HG03039 (cell line): ENCODE measurements at regions not wholly inside any gene's neighbourhood (a gene's known extent, or its start where the extent isn't known, plus 50 kb on each side); places are given as distances from the start of the nearest gene placed in this dataset.

Experiments
- ATAC-seq: cut with Tn5 transposase; IDR thresholded peaks from one replicate; pipeline ENCODE4 v1.9.1; 2021; ENCODE audit warnings: mild to moderate bottlenecking, moderate library complexity; ENCODE audit not compliant: unreplicated experiment

DNA sequence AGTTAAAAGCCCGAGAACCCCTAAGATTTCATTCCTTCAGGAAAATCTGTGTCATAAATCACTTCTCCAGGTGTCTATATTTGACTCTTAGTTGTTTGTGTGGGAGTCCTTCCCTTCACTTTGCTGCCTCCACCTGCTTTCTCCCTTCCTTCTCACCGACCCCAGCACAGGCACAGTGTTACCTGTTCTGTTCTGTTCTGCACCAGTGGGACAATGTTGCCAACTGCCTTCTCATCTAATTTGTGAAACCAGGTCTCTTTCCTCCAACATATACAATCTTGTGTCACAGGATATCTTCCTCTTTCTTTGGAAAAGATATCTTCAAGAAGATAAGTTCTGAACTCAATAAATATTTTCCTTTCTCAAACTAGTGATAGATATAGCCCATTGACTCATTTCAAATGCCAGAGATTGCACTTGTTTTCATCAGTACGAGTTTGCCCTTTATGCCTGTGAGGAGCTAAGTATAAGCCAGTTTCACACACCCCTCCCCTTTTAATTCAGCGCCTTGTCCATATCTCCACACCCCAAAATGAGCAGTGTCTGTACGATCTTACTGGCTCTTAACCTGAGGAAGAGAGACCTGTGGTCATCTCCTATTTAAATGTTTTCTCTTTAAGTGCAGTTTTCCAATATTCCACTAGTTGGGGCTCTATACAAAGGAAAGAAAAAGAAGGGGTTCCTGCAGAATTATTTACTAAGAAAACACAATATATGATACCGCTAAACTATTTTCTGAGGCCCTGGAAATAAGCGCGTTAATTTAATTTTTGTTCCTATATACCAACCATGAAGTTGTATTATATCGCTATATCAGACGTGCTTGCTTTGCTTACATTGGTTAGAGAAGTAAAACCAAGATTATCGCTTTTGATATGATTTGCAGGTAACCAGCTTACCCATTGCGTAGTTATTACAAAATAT lies 81.6 kb upstream of the PREP start:
- no peak for ATAC-seq

DNA sequence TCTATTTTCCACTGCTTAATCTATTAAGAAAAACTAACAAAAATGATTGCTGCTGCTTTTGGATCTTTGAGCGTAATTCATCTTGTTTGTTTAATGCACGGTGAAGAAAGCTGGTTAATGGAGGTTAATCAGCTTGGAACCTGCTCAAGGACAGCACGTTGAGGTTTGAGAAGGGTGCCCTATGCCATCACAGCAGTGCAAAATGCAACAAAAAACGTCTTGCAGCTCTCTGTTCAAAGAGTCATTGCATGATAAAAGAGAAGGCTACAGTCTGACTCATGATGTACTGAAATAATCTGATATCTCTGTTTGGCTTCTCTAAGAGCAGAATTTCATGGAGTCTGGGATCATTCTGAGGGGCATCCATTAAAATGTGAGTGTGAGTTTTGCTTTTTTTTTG lies 80.6 kb upstream of the PREP start:
- ATAC-seq: no peak

DNA sequence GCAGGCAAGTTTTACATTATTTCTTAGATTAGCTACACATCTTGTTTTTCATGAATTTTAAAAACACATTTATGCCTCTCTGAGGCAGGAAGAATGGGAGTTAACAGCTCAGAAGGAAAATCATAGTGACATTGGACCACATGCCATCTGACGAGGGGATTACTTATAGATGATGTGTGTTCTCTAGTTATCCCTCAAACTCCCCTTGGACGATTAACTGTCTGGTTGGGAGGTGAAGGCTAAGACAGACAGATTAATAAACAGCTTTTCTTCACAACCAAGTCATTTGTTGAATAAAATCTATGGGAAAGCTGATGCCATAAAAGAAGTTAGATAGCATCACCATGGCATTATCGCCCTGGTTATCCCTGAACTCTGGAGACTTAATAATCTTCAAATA lies 80.0 kb upstream of the PREP start:
- no peak for ATAC-seq

DNA sequence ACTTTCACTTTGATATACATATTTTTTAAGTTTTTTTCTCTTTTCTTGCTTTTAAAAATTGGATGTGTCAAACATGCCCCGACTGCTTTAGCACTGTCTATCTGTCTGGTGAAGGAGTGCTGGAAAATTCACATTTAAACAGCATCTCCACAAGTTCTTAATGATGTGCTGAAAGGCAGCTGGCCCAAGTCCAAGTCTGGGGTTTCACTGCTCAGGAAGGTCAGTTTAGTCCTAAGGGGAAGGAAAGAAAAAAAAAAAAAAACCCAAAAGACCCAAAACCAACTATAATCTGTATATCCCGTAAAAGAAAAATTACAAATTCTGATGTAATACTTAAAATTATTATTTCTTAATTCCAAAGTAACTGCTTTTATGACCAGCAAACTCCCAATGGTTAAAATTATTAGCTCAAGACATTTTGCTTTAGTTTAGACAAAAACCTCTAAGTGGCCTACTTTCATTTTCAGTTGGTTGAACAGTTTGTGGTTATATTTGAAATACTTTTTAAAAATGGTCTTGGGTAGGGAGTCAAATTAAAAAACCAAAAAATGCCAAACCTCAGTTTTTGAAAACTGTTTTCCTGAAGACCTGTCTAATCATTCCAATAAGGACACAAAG lies 79.5 kb upstream of the PREP start:
- no peak for ATAC-seq

DNA sequence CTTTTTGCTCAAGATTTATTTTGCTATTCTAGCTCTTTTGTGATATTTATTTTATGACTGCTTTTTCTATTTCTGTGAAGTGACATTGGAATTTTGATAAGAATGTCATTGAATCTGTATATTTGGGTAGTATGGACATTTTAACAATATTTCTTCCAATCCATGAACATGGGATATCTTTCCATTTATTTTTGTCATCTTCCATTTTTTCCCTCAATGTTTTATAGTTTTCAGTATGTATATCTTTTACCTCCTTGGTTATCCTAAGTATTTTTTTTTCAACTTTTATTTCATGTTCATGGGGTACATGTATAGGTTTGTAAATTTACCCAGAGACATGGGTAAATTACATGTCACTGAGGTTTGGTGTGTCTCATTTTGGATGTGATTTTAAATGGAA lies 74.1 kb upstream of the PREP start:
- ATAC-seq: no peak

DNA sequence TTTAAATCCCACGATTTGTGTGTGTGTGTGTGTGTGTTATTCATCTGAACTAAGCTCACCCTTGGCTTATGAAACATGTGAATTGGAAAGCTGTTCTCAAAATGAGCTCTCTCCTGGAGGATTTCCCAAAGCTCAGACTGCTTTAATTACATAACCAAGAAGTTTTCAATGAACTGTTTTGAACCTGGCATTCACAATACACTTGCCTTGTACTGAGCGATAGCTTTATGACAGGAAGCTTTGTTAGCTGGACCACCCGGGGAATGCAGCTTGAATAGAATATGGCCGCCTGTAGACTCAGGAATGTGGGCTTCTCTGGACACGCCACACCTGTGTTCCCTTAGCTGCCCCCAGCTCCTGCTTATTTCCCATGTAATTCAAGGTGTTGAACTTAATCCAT lies 71.4 kb upstream of the PREP start:
- no peak for ATAC-seq

DNA sequence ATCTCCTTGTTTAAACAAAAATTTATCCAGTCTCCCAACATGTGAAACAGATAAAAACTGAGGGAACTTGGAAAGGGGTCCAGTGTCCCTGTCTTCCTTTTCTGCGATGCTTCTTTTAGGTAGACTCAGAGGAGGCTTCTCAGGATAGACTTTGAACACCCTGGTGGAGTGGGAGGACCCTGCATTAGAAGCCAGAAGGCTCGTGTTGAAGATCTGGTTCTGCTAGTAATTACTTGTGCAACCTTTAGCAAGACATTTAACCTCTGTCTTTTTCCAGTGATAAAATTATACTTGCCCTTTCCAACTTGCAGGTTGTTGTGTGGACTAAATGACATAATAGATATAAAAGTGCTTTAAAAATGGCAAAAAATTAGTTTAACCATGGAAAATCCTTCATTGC lies 67.1 kb upstream of the PREP start:
- no peak for ATAC-seq

DNA sequence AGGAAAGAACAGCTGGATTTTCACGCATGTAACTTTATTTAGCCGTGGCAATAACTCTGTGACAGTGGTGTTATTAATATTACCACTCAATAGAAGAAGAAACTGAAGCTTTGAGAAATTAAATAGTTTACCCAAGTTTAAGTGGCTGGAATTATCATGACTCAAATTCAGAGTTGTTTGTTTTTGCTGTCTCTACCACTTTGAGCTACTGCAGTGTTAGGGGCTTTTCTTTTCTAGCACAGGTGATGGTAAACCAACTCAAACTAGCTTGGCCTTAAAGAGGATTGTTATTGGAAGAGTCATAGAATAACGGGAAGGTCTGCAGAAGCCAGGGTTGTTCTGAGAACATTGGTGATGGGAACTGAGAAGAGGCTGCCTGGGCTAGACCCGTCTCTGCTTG lies 66.0 kb upstream of the PREP start:
- no peak for ATAC-seq

DNA sequence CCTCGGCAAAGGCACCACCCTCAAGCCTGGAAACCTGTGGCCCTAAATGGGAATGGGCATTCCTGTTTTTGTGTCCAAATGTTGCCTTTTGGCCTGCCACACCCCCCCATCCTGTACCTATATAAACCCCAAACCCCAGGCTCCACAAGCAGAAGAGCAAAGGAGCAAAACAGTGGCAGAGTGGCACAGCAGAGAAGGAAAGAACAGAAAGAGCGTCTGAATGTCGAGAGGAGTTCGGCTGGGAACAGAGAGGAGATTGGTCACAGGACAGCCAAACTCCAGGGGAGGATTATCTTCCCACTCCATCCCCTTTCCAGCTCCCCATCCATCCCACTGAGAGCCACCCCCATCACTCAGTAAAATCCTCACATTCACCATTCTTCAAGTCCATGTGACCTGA lies 58.0 kb upstream of the PREP start:
- ATAC-seq: no peak

DNA sequence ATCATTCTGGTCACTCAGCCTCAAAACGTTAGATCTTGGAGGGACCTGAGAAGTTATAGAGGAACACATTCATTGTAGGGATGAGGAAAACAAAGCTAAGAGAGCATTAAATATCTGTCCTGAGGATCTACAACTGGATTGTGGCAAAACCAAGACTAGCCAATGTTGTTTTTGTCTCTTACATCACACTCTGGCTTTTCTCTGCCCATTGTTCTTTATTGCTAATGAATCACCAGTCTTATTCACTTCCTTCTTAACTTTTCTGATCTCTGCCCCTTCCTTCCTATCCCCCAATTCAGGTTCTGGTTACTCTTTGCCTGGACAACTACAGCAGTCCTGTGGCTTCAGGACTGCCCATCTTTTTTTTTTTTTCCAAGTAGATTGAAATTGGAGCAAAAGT lies 57.0 kb upstream of the PREP start:
- ATAC-seq: no peak

DNA sequence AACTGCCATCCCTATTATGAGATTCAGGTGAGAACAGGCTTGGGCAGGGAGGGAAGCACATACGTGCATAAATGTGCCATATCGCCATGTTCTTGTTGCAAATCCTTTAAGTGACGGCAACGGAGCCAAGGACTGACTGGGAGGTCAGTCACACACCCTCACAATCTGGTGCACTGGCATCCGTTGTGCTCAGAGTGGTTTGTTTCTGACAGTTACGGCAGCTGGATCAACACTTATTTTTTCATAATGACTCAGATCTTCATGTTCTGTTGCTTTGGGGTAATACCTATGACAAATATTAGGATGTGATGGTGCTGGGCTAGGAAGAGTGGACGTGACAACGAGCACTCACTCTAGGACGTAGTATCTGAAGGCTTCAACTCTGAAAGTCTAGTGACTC lies 56.2 kb upstream of the PREP start:
- ATAC-seq: peak; percentile 92

DNA sequence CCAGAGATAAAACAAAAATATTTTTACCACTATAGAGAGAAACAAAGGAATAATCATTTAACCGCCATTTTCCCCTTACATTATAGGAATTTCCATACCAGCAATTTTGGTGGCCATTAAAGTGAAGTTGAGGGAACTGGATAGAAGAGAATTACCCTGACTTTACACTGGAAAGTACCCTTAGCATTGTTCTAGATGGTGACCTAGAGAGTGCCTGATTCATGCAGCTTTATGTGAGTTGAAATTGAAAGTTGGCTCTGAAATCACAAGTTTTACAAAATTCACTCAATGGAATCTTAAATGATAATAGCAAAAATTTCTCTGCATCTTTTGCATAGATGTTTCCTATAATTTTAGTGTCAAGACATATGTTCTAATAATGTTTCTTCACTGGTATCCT lies 55.7 kb upstream of the PREP start:
- ATAC-seq: peak; percentile 45

DNA sequence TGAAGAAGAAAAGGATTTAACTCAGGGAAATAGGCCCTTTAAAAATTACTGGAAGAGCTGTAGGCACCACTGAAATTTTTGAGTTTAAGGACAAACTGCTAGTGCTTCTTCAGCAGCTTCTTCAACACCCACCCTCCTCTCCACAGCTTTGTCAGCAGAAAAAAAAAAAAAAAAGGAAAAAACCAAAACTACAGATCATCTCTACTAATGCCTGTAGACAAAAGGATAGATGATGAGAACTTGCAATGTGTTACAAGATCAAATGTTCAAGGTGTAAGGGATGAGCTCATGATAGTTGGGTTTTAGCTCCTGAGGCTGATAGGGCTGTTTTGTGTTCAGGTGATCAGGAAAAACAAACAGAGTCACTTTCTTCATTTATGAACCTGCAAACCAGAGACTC lies 55.2 kb upstream of the PREP start:
- no peak for ATAC-seq

DNA sequence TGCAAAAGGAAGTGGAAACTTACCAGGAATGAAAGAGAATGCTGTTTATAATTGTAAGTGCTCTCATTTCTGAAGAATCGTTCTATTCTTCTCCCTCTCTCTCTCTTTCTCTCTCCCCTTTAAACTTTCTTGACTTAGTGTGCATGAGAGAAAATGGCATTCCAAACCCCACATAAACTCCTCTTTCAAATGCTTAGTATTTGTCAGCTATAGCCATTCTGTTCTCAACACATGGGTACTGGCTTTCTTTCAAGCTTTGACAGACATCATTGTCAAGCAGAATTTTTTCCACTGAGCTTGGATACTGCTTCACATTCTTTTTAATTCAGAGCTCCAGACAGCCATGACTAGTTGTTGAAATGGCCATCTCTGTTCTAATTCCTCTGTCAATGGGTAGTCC lies 51.1 kb upstream of the PREP start:
- no peak for ATAC-seq

DNA sequence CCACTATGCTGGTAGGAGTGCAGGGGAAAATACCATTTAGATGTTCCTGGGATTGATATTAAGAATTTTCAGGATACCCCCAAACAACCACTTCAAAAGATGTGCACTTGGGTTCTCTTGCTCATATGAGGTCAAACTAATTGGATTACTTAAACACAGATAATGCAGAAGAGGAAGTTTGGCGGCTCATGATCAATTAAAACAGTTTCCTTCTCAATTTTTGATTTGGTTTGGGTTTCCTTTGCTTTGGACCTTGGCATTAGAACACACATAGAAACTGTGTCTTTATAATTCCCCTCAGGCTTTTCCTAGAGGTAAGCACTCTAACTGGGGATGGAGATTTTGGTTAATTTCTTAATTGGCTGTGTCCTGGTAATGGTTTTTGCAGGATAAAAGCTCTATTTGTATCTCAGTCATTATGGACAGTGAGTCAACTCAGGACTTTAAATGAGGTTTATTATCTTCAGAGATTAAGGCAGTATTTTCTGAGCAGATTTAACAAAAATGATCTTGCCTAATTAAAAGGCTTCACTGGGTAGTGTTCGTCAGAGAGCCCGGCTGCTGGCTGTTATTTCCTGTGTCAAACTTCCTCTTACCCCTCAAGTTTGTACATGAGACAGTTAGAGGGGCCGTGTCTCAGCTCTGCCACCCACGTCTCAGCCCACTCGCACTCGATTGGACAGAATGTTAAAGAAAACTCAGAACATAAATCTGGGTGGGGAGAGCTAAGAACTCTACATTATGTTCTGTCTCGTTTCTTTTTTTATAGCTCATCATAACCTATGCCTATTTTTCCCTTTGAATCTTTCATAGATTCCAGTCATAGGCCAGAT lies 50.3 kb upstream of the PREP start:
- ATAC-seq: peak; percentile 59
